ENCODE measurements at regions not wholly inside any gene's neighbourhood (a gene's known extent, or its start where the extent isn't known, plus 50 kb on each side); places are given as distances from the start of the nearest gene placed in this dataset.

- DNase-seq (ENCODE audit: low spot score): no peak
Observed at GRCh38 chr4:65777270-65777669, 107.0 kb upstream of the EPHA5 start.

DNA sequence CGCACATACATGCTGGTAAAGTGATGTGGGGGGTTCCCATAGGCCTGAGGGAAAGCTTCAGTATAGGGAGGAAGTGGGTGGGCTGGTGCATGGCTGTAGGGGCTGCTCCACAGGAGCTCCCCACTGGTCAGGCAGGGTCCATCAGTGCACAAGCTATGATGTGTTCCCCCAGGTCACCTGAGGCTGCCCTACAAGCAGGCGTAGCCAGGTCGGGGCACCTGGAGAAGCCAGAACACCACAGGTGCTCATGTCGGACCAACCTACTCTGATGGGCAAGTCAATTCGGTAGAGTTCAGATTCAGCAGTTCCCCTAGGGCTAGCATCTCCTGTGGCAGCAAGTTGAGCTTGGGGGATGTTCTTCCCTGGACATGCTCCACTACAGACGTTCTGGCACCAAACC lies 103.3 kb upstream of the EPHA5 start:
- no peak for DNase-seq (ENCODE audit: low spot score)

GRCh38 chr4:65747386-65747785 lies 77.1 kb upstream of the EPHA5 start:
- DNase-seq (ENCODE audit: low spot score): no peak

GRCh38 chr4:65738134-65738533 lies 67.8 kb upstream of the EPHA5 start:
- DNase-seq (ENCODE audit: low spot score): no peak

- DNase-seq (ENCODE audit: low spot score): no peak
Observed at GRCh38 chr4:65737672-65738071, 67.4 kb upstream of the EPHA5 start.

GRCh38 chr4:65724973-65725372 lies 54.7 kb upstream of the EPHA5 start:
- DNase-seq (ENCODE audit: low spot score): no peak

All from HuH-7.5 (cell line).